ENCODE measurements at regions not wholly inside any gene's neighbourhood (a gene's known extent, or its start where the extent isn't known, plus 50 kb on each side); places are given as distances from the start of the nearest gene placed in this dataset.

DNA sequence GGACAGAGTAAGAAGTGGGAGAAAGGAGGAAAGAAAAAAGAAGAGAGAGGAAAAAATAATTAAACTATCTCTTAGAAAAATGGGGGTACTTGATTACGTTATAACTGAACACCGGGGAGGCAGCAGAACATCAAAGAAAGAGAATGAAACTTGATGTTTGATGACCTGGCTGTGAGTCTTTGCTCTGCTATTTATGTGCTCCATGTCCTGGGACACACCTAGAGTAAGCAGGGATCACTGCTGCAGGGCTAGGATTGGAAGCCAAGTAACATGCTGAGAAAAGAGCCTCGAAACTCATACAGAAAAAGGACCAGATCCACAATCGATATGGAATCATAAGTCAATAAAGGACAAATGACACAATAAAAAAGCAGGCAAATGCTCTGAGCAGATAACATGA, 56.7 kb upstream of the COL13A1 start:
- Histone ChIP-seq H3K36me3 (ENCODE audit: control insufficient read depth in 1 of 2, insufficient read depth in 2 of 2, low read depth in 1 of 2, low read length in 2 of 2) (no peaks in the 10 kb centered on the region), H2BK5ac (ENCODE audit: low read depth, low read length, poor library complexity, severe bottlenecking) (no peak overlapping the region), H3K27me3 (ENCODE audit: control insufficient read depth in 1 of 2, insufficient read depth in 1 of 2, low read length in 2 of 2) (peaks cover 0 to 72% of the 10 kb centered on the region in 2 experiments), H4K8ac (ENCODE audit: low read length) (no peak overlapping the region), H2BK120ac (ENCODE audit: low read depth, low read length) (no peak overlapping the region), H3K4me3 (ENCODE audit: insufficient read depth in 1 of 2, low read depth in 1 of 2, low read length in 2 of 2) (no peak overlapping the region), H4K91ac (ENCODE audit: low read length) (no peak overlapping the region), H2AK5ac (ENCODE audit: low read length, severe bottlenecking) (no peak overlapping the region), H3K4ac (ENCODE audit: low read depth in 1 of 2, low read length in 2 of 2) (no peak overlapping the region), H3K79me1 (replicated peaks; ENCODE audit: low read length, poor library complexity, severe bottlenecking) (no peaks in the 10 kb centered on the region), H3K9ac (ENCODE audit: low read length) (no peak overlapping the region), H3K18ac (ENCODE audit: low read depth in 1 of 2, low read length in 2 of 2) (no peak overlapping the region), H3K14ac (ENCODE audit: low read length in 2 of 2) (no peak overlapping the region), H2BK15ac (ENCODE audit: low read depth, poor library complexity, severe bottlenecking) (no peak overlapping the region), H3K9me3 (ENCODE audit: control insufficient read depth, low read length) (no peaks in the 10 kb centered on the region), H2AFZ (ENCODE audit: low read depth, low read length) (no peak overlapping the region), H3K27ac (ENCODE audit: low read length, poor library complexity, severe bottlenecking) (no peak overlapping the region), H3K4me2 (ENCODE audit: low read length, poor library complexity, severe bottlenecking) (no peak overlapping the region), H2BK12ac (ENCODE audit: low read length in 2 of 2) (no peak overlapping the region), H3K23ac (ENCODE audit: low read length in 2 of 2) (no peak overlapping the region), H3K4me1 (ENCODE audit: control insufficient read depth, insufficient read depth, low read depth, low read length) (peaks cover 10% of the 10 kb centered on the region)
- DNase-seq = no peak
- 87% methylated on average over 4 of the region's 4 CpGs for whole genome bisulfite sequencing

DNA sequence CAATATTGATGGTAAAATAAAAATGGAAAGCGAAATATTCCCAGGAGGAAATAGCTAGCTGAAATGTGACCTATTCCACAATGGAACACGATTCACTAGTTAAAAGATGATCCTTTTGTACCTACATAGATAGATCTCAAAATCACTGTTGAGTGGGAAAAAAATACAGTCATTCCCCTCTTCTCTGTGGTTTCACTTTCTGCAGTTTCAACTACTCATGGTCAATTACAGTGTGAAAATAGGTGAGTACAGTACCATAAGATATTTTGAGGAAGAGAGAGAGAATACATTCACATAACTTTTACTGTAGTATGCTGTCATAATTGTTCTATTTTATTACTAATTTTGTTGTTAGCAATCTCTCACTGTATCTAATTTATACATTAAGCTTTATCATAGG, 56.0 kb upstream of the COL13A1 start:
- no peak overlapping the region for H3K23ac ChIP-seq (ENCODE audit: low read length in 2 of 2)
- no CpG with 5 or more reads among the region's 2 CpGs for WGBS
- no peak overlapping the region for H2AFZ ChIP-seq (ENCODE audit: low read depth, low read length)
- H3K27me3 ChIP-seq (ENCODE audit: control insufficient read depth in 1 of 2, insufficient read depth in 1 of 2, low read length in 2 of 2) = peaks cover 0 to 77% of the 10 kb centered on the region in 2 experiments
- H3K36me3 ChIP-seq (ENCODE audit: control insufficient read depth in 1 of 2, insufficient read depth in 2 of 2, low read depth in 1 of 2, low read length in 2 of 2) = no peaks in the 10 kb centered on the region
- no peak for DNase-seq
- H4K91ac ChIP-seq (ENCODE audit: low read length) = no peak overlapping the region
- no peak overlapping the region for H3K4me3 ChIP-seq (ENCODE audit: insufficient read depth in 1 of 2, low read depth in 1 of 2, low read length in 2 of 2)
- H3K79me1 ChIP-seq (replicated peaks; ENCODE audit: low read length, poor library complexity, severe bottlenecking) = no peaks in the 10 kb centered on the region
- H2BK15ac ChIP-seq (ENCODE audit: low read depth, poor library complexity, severe bottlenecking) = no peak overlapping the region
- H3K9ac ChIP-seq (ENCODE audit: low read length) = no peak overlapping the region
- no peak overlapping the region for H3K4me2 ChIP-seq (ENCODE audit: low read length, poor library complexity, severe bottlenecking)
- H2BK5ac ChIP-seq (ENCODE audit: low read depth, low read length, poor library complexity, severe bottlenecking) = no peak overlapping the region
- H3K4ac ChIP-seq (ENCODE audit: low read depth in 1 of 2, low read length in 2 of 2) = no peak overlapping the region
- peaks cover 12% of the 10 kb centered on the region for H3K4me1 ChIP-seq (ENCODE audit: control insufficient read depth, insufficient read depth, low read depth, low read length)
- H4K8ac ChIP-seq (ENCODE audit: low read length) = no peak overlapping the region
- H3K9me3 ChIP-seq (ENCODE audit: control insufficient read depth, low read length) = no peaks in the 10 kb centered on the region
- H3K27ac ChIP-seq (ENCODE audit: low read length, poor library complexity, severe bottlenecking) = no peak overlapping the region
- H3K18ac ChIP-seq (ENCODE audit: low read depth in 1 of 2, low read length in 2 of 2) = no peak overlapping the region
- H2BK12ac ChIP-seq (ENCODE audit: low read length in 2 of 2) = no peak overlapping the region
- H3K14ac ChIP-seq (ENCODE audit: low read length in 2 of 2) = no peak overlapping the region
- no peak overlapping the region for H2BK120ac ChIP-seq (ENCODE audit: low read depth, low read length)
- no peak overlapping the region for H2AK5ac ChIP-seq (ENCODE audit: low read length, severe bottlenecking)

DNA sequence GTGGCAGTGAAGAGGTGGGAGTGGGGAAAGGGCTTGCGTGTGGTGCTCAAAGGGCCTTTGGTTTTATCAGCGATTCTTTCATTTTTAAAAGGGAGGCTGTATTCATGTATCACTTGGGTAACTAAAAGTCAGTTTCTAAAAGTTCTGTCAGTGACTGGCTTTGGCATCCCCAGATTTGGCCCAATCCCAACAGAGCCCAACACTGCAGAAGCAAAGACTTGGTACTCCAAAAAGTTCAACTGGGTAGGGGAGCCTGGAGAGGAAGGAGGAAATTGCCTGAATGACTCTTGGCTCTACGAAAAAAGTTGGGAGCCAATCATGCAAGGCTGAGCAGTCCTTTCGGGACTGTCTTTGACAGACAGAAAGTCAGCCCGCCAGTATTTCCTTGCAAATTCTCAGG, 54.5 kb upstream of the COL13A1 start:
- no peak overlapping the region for H3K18ac ChIP-seq (ENCODE audit: low read depth in 1 of 2, low read length in 2 of 2)
- no peak overlapping the region for H2BK120ac ChIP-seq (ENCODE audit: low read depth, low read length)
- no peak overlapping the region for H3K4me3 ChIP-seq (ENCODE audit: insufficient read depth in 1 of 2, low read depth in 1 of 2, low read length in 2 of 2)
- H3K9ac ChIP-seq (ENCODE audit: low read length) = no peak overlapping the region
- H2BK12ac ChIP-seq (ENCODE audit: low read length in 2 of 2) = no peak overlapping the region
- 85% methylated on average over 5 of the region's 5 CpGs for WGBS
- H4K8ac ChIP-seq (ENCODE audit: low read length) = no peak overlapping the region
- no peak overlapping the region for H3K27ac ChIP-seq (ENCODE audit: low read length, poor library complexity, severe bottlenecking)
- peaks cover 0 to 77% of the 10 kb centered on the region in 2 experiments for H3K27me3 ChIP-seq (ENCODE audit: control insufficient read depth in 1 of 2, insufficient read depth in 1 of 2, low read length in 2 of 2)
- H3K23ac ChIP-seq (ENCODE audit: low read length in 2 of 2) = no peak overlapping the region
- H2AFZ ChIP-seq (ENCODE audit: low read depth, low read length) = no peak overlapping the region
- H3K14ac ChIP-seq (ENCODE audit: low read length in 2 of 2) = no peak overlapping the region
- H3K4me2 ChIP-seq (ENCODE audit: low read length, poor library complexity, severe bottlenecking) = no peak overlapping the region
- no peaks in the 10 kb centered on the region for H3K9me3 ChIP-seq (ENCODE audit: control insufficient read depth, low read length)
- no peak overlapping the region for H2BK5ac ChIP-seq (ENCODE audit: low read depth, low read length, poor library complexity, severe bottlenecking)
- H2AK5ac ChIP-seq (ENCODE audit: low read length, severe bottlenecking) = no peak overlapping the region
- no peaks in the 10 kb centered on the region for H3K79me1 ChIP-seq (replicated peaks; ENCODE audit: low read length, poor library complexity, severe bottlenecking)
- peaks cover 12% of the 10 kb centered on the region for H3K4me1 ChIP-seq (ENCODE audit: control insufficient read depth, insufficient read depth, low read depth, low read length)
- no peaks in the 10 kb centered on the region for H3K36me3 ChIP-seq (ENCODE audit: control insufficient read depth in 1 of 2, insufficient read depth in 2 of 2, low read depth in 1 of 2, low read length in 2 of 2)
- H3K4ac ChIP-seq (ENCODE audit: low read depth in 1 of 2, low read length in 2 of 2) = no peak overlapping the region
- no peak overlapping the region for H4K91ac ChIP-seq (ENCODE audit: low read length)
- DNase-seq = no peak
- no peak overlapping the region for H2BK15ac ChIP-seq (ENCODE audit: low read depth, poor library complexity, severe bottlenecking)

DNA sequence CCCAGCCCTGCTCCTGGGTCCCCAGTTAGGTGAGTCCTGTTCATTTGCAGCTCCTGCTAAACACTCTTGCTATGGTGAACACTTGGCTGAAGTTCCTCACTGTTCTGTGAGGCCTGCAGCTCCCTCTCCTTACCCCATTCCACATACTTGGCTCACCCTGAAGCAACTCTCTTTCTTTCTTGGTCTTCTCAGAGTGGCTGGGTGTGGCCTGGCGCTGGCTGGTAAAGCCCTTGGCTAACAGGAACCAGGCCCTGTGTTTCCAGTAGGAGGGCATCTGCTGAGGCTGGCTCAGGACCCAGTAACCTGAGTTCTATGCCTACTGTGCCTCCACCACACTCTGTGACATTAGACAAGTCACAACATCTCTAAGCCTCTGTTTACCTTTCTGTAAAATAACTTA, 53.1 kb upstream of the COL13A1 start:
- 65% methylated on average over 1 of the region's 1 CpG for WGBS
- H4K8ac ChIP-seq (ENCODE audit: low read length) = peak overlapping the region; percentile 56
- peak; percentile 15 for DNase-seq
- H3K4ac ChIP-seq (ENCODE audit: low read depth in 1 of 2, low read length in 2 of 2) = peak overlapping the region in 1 of 2 experiments; percentile 5
- peak overlapping the region; percentile 22 for H4K91ac ChIP-seq (ENCODE audit: low read length)
- H3K27me3 ChIP-seq (ENCODE audit: control insufficient read depth in 1 of 2, insufficient read depth in 1 of 2, low read length in 2 of 2) = peaks cover 0 to 78% of the 10 kb centered on the region in 2 experiments
- no peak overlapping the region for H2BK5ac ChIP-seq (ENCODE audit: low read depth, low read length, poor library complexity, severe bottlenecking)
- H3K4me3 ChIP-seq (ENCODE audit: insufficient read depth in 1 of 2, low read depth in 1 of 2, low read length in 2 of 2) = no peak overlapping the region
- H3K18ac ChIP-seq (ENCODE audit: low read depth in 1 of 2, low read length in 2 of 2) = no peak overlapping the region
- no peak overlapping the region for H3K27ac ChIP-seq (ENCODE audit: low read length, poor library complexity, severe bottlenecking)
- no peak overlapping the region for H3K14ac ChIP-seq (ENCODE audit: low read length in 2 of 2)
- no peak overlapping the region for H3K23ac ChIP-seq (ENCODE audit: low read length in 2 of 2)
- H3K4me1 ChIP-seq (ENCODE audit: control insufficient read depth, insufficient read depth, low read depth, low read length) = peaks cover 12% of the 10 kb centered on the region
- H3K9me3 ChIP-seq (ENCODE audit: control insufficient read depth, low read length) = no peaks in the 10 kb centered on the region
- no peak overlapping the region for H3K9ac ChIP-seq (ENCODE audit: low read length)
- no peak overlapping the region for H2AK5ac ChIP-seq (ENCODE audit: low read length, severe bottlenecking)
- no peak overlapping the region for H2BK12ac ChIP-seq (ENCODE audit: low read length in 2 of 2)
- H2AFZ ChIP-seq (ENCODE audit: low read depth, low read length) = no peak overlapping the region
- no peaks in the 10 kb centered on the region for H3K36me3 ChIP-seq (ENCODE audit: control insufficient read depth in 1 of 2, insufficient read depth in 2 of 2, low read depth in 1 of 2, low read length in 2 of 2)
- no peak overlapping the region for H2BK120ac ChIP-seq (ENCODE audit: low read depth, low read length)
- no peak overlapping the region for H2BK15ac ChIP-seq (ENCODE audit: low read depth, poor library complexity, severe bottlenecking)
- no peak overlapping the region for H3K4me2 ChIP-seq (ENCODE audit: low read length, poor library complexity, severe bottlenecking)
- no peaks in the 10 kb centered on the region for H3K79me1 ChIP-seq (replicated peaks; ENCODE audit: low read length, poor library complexity, severe bottlenecking)

All from mesenchymal stem cell (in vitro differentiated cells and primary cell).